GM20431 (cell line): ENCODE measurements at regions not wholly inside any gene's neighbourhood (a gene's known extent, or its start where the extent isn't known, plus 50 kb on each side); places are given as distances from the start of the nearest gene placed in this dataset.

Source experiments
- in situ Hi-C: fragments of 300-500 bp; cut with MseI, MboI; formaldehyde crosslinking; loops from one replicate; pipeline ENCODE4 v1.15.0; 2020; ENCODE audit warnings: low sequenced_read_pairs; ENCODE audit not compliant: unreplicated experiment

DNA sequence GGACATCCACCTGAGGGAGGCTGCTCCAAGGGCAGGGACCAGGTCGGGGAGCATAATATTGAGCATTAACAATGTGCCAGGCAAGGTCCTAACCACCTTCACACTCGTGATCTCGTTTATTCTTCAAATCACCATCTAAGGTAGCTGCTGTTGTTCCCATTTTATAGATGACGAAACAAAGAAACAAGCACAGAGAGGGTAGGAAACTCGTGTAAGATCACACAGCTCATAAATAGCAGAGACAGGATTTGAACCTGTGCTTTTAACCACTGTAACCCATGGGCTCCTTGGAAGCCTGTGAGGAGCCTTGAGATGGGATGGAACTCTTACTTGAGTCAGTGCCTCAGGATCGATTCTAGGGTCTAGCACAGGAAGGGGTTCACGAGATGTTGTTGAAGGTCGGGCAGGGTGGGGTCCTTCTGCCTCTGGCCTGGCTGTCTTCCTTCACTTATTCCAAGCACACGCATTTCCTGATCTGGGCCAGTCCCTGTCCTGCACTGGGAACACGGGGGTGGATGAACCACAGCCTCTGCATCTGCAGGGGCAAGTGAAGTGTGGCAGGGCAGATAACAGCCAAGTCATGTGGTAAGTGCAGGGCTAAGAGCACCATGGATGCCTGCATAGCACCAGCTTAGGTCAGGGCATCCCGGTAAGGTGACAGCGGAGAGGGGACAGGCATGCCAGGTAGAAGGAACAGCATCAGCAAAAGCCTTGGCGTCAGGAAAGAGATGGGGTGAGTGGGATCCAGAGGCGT is 188.1 kb downstream of the MELK start:
- in situ Hi-C loops = no loop called here

DNA sequence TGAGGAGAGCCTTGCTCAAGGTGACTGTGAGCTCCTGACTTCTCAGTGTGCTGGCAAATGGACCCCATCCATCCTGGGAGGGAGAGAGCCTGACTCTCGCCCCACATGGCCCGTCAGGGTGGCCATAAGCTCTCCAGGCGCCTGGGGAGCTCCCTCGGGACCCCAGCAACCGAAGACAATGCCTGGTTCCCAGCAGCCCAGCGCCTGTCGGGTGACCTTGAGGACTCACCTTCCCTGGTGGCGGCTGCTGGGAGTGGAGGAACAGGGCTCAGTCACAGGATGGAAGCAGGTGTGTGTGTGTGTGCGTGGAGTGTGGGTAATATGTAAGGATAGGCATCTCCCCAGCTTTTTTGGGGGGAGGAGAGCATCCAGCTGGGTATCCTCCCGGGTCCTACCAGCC is 190.3 kb downstream of the MELK start:
- in situ Hi-C loops = no loop called here

DNA sequence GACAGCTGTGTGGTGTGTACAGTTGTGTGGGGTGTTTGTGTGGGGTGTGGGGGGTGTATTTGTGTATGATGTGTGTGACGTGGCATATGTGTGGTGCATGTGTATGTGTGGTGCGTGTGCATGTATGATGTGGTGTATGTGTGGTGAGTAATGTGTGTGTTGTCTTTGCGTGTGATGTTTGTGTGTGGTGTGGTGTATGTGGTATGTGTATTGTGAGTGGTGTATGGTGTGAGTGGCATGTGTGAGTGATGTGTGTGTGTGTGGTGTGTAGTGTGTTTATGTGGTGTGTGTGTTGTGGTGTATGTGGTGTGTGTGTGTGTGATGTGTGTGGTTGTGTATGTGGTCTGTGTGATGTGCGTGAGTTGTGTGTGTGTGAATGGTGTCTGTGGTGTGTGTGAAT is 191.1 kb downstream of the MELK start:
- in situ Hi-C loops = no loop called here

DNA sequence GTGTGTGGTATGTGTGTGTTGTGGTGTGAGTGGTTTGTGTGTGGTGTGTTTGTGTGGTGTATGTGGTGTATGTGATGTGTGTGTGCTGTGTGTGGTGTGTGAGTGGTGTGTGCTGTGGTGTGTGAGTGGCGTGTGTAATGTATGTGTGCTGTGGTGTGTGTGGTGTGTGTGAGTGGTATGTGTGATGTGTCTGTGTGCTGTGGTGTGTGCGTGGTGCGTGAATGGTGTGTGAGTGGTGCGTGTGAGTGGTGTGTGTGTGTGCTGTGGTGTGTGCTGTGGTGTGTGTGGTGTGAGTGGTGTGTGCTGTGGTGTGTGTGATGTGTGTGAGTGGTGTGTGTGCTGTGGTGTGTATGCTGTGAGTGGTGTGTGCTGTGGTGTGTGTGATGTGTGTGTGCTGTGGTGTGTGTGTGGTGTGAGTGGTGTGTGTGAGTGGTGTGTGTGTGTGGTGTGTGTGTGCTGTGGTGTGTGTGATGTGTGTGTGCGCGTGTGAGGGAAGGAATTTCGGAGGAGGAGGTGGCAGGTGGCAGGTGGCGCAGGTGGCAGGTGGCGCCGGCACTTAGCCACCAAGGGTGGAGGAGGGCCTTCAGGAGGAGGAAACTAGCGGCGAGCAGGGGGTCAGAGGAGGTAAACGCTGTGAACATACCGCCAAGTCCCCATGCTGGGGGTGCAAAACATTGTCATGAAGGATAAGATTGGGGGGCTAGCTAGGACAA is 191.8 kb downstream of the MELK start:
- in situ Hi-C loops = no loop called here

DNA sequence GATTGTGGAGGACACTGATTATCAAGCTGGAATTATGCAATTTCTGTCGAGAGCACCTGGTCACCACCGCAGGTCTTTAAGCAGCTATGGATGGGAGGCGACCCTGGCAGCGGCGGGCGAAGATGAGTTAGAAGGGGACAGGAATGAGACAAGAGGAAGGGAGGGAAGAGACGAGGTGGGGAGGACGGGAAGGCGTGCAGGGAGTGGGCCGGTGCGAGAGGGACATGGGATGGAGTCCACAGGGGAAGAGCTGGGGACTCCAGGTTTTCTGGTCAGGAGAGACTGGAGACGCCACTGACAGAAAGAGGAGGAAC is 192.3 kb downstream of the MELK start:
- in situ Hi-C loops = no loop called here

DNA sequence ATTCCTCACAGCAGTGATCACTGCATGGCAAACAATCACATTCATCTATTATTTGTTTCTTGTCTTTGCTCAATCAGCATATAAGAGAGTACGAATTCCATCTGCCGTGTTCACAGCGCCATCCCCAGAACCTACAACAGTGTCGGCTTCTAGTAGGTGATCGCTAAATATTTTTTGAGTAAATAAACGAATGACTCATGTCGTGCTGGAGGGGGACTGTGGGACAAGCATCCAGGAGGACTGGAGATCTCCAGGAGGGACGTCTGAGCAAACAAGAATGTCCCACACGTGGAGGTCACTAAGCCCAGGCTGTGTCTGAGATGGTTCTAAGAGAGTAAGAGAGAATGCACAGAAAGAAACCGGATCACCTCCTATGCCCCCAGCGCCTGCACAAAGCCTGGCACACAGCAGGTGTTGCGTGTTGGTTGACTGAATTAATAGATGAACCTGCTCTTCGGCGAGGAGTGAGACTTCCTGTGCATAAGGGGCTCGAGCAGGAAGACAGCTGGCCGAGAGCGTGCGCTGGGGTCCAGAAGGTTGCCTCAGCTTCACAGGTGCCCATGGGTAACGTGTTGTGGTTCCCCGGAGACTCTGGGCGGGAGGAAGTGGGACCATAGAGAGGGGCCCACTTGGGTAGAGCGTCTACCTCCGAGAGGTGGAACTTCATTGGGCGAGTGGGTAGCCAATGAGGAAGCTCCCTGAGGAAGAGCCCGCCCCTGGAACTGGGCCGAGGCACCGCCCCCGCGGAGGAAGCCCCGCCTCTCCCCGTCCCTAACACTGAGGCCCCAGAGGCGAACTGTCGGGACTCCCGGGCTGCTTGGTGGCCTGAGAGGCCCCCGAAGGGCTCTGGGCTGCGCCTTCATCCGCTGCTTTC is 193.0 kb downstream of the MELK start:
- in situ Hi-C loops = no loop called here

DNA sequence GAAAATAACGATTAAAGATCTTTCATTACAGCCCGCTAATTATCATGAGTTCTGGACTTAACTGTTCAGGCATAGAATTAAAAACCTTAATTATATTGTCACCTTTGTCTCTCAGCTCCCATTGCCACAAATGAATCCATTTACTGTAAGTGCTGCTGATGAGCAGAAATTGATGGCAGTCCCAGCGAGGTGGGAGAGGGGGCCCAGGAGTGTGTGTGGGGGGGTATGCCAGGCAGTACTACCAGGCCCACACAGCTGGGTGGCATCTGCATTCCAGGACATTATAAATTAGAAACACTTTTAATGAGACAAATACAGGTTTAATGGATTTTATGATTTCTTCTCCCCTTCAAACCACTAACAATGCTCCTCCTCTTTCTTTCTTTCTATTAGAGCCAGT is 196.0 kb downstream of the MELK start:
- in situ Hi-C loops = no loop called here

DNA sequence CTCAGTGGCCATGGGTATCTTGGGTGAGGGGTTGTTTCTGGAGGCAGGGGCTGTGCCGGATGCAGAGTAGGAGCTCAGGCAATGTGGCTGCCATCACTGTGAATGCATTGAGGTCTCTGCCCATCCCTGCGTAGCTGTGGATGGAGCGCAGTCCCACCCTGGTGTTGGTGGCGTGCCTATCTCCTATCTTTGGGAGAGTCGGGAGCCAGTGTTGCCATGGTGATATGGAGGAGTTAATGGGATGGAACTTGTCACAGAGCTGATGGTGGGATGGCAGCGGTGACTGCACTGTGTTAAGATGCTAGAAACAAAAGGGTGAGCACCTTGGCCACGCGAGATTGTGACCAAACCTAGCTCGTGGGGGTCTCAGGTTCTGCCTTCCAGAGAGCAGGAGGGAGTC is 197.3 kb downstream of the MELK start:
- in situ Hi-C loops = loop anchor here (10.0 kb wide), 1 partner anchor 65 kb away; no protein-coding TSS in a partner anchor

DNA sequence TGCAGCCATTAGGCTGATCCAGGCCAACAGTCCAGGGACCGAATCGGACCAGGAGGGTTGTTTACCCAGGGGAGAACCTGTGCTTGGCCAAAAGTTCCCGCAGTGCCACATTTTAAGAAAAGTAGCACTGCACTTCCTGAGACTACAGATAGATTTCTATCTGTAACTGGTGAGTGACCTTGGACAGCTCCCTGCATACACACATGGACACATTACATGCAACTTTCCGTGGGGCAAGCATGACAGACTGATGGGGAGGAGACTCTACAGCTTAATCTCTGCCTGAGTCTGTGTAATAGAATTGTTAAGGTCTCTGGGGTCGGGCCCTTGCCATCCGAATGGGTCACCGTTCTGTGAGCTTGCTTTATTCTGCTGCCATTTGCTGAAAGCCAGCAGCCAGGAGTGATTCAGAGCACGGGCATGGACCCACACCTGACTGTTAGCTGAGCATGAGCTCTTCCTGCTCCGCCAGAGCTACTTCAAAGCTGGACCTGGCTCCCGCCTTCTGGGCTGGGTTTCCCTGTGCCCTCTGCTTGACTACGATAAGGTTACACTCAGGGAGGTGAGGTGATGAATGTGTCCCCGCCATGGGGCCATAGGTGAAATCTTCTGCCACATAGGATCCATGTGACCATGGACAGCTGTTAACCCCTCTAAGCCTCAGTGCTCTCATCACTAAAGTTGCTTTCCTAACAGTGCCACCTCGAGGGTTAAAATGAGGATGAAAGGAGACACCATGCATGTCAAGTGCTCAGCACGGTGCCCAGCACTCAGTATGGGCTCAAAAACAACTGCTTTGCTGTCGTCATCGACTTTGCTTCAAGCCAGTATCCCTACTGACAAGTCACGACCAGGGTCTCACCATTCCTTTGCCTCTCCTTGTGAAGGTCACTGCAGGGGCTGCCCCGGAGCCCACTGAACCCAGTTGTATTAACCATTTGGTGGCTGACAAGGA is 200.0 kb downstream of the MELK start:
- in situ Hi-C loops = loop anchor here (10.0 kb wide), 1 partner anchor 62 kb away; no protein-coding TSS in a partner anchor

DNA sequence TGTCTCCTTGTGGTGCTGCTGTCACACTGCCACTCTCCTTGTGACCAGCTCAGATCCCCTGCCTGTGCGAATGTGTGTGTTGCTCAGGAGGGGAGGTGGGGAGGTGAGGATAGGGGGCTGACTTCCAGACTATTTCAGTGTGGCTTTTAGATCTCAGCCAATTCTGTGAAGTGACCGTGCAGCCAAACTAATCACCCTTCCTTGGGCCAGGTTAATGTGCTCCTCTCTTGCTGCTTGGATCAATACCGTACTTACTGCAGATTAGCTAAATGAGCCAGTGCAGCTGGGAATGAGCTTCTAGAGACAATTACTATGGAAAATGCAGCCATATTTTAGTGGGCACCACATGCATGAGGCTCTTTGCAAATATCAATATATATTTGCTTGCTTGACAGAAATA is 206.0 kb downstream of the MELK start:
- in situ Hi-C loops = loop anchor here (10.0 kb wide), 1 partner anchor 56 kb away; no protein-coding TSS in a partner anchor

DNA sequence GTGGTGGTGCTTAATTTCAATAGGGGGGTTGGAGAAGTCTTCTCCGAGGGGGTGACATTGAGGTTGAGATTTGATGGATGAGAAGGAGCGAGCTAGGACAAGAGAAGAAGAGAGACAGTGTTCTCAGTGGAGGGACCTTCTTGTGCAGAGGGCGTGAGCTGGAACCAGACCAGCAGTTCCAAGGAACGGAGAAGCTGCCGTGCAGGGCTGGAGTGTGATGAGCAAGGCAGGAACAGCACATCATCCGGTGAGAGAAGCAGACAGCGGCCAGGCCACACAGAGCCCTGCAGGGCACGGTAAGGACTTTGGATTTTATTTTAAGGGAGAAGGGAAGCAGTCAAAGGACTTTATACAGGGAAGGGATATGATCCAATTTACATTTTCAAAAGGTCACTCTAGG is 206.9 kb downstream of the MELK start:
- in situ Hi-C loops = loop anchor here (10.0 kb wide), 1 partner anchor 55 kb away; no protein-coding TSS in a partner anchor

DNA sequence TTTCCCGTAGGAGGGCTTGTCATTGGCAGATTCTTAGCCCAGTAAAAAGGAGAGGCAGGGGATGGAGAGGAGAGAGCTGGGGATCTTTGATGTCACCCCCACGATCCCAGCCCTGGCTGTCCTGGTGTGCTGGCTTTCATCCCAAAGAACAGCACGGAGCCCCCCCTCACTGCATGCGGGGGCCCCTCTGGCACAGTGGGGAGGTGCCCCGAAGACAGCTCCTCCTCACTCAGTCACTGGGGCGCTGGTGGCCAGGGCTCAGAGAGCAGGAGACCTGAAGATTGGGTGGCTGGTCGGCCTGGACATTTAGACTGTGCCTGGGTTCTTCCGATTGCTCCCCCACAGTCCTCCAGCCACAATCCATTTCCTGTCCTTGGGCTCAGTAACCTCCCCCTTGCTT is 207.5 kb downstream of the MELK start:
- in situ Hi-C loops = no loop called here

DNA sequence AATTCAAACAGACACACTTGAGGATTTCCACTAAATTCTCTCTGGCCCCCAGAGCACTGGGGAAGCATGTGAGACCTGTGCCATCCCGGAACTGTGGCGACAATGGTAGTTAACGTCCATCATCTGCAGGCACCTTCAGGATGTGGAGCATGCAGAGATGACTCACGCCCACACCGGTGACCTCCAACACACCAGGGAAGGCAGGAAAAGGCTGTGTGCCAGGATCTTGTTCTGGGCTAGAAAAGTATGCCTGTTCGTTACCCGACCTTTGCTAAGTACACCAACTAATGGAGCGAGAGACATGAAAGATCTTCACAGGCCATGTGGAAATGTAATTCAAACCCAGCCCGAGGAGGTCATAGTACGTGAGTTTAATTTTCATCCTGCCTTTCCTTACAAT is 208.8 kb downstream of the MELK start:
- in situ Hi-C loops = no loop called here
